HG02759 (cell line): ENCODE measurements at regions not wholly inside any gene's neighbourhood (a gene's known extent, or its start where the extent isn't known, plus 50 kb on each side); places are given as distances from the start of the nearest gene placed in this dataset.

Source experiments
- ATAC-seq: cut with Tn5 transposase; IDR thresholded peaks from one replicate; pipeline ENCODE4 v1.9.1; 2021; ENCODE audit warnings: mild to moderate bottlenecking, moderate library complexity; ENCODE audit not compliant: unreplicated experiment

DNA sequence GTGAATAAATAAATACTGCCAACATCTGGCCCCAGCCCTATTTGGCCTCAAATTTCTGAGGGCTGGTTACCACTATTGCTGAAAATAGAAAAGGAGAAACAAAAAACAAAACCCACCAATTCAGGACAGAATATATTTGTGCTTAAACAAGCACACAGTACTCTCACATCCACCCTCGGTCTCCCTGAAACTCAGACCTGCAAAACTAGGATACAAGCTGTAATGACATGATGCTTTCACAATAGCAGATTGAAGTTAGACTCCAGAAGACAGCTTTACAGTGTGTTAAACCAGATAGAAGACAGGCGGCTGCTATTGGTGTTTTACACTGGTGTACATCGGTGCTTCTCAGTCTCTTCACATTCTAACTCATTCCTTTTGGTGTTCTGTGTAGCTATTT is 214.9 kb upstream of the DMRT1 start:
- no peak for ATAC-seq

DNA sequence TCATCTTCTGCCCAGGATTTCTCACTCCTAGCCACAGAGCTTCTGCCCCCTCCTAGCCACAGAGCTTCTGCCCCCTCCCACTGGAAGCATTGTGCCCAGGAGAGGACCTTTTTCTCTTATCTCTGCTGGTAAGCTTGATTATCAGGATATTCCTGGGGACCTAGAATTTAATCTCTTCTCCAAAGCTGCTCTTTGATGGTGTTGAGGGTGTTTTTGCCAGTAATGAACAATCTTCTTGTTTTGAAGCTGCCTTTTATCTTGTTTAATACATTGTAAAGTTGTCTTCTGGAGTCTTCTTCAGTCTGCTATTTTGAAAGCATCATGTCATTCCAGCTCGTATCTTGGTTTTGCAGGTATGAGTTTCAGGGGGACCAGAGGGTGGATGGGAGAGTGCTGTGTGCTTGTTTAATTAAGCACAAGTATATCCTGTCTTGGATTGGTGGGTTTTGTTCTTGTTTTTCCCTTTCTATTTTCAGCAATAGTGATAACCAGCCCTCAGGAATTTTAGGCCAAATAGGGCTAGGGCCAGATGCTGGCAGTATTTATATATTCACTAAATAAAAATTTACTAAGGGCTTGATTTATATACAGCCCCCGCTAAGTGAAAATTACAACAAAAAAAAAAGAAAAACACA is 214.0 kb upstream of the DMRT1 start:
- no peak for ATAC-seq

DNA sequence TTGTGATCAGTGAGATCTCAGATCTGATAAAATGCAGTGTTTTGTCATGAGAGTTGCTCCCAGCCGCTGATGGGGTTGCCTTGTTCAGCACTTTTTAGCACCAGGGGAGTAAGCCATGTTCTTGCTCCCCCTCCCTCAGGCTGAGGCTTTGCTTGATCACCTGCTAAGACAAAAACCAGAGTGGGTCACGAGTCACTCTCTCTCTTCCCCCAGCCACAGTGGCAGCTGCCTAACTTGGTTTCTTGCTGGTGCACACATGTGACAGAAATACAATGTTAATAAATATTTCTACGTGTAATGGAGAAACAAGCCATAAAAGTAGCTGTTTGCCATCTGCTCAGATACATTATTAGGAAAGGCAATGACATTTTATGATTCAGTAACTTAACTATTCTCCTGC is 212.4 kb upstream of the DMRT1 start:
- ATAC-seq, result no peak

GRCh38 chr9:630817-631216 is 210.7 kb upstream of the DMRT1 start:
- no peak for ATAC-seq

GRCh38 chr9:631596-631995 is 209.9 kb upstream of the DMRT1 start:
- ATAC-seq, result no peak

DNA sequence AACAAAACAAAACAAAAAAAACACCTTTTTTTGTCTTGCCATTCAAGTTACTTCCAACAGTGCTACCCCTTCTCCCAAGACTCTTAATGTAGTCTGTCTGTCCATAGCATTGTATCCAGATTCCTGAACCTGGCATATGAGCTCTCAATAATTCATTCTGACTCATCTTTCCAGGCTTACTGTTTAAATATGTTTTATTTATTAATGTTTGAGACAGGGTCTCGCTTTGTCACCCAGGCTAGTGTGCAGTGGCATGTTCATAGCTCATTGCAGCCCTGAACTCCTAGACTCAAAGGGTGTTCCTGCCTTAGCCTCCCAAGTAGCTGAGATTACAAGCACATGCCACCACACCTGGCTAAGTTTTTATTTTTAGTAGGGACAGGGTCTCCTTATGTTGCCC is 208.0 kb upstream of the DMRT1 start:
- ATAC-seq, result no peak

DNA sequence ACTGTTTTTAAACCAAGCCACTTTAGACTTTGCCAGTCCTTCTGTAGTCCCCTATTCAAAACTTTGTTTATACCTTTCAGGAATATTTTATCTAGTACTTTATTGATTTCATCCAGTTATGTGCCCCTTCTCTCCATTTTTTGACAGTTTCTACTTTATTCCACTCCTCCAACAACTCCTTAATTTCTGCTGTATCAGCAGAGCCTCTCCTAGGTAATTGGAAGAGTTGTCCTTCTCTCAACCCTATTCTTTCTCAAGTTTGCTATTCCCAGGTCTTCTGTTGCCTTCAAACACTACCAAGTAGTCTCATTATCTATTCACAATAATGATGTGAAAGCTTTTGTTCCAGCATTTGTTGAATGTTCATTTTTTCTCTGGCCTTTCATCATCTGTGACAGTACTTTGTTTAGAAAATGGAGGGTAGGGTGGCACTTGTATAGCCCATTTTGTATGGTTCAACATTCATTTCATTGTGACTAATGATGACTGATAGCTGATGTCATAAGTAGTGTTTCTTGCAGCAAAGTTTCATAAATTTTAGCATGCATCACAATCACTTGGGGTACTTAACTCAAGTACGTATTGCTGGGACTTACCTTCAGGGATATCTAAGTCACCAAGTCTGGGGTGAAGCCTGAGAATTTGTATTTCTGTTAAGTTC is 204.4 kb upstream of the DMRT1 start:
- no peak for ATAC-seq

- ATAC-seq, result no peak
These were observed 203.3 kb upstream of the DMRT1 start for GRCh38 chr9:638152-638551.

DNA sequence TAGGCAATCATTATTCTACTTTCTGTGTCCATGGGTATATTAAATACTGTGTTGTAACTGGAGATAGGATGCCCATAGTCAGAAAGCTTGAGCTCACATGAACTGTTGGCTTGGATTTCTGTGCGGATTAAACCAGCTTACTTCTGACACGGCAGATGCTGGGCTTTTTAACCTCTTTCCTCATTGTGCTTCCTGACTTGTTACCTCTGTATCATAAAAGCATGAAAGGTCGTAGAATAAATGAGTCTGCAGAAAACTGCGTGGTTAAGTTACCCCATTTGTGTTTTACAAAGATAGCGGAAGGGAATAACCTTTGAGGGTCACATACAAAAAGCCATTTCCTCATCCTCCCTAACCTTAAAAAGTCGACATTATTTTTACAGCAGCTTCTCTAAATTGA is 199.5 kb upstream of the DMRT1 start:
- no peak for ATAC-seq

GRCh38 chr9:643966-644365 is 197.5 kb upstream of the DMRT1 start:
- no peak for ATAC-seq

DNA sequence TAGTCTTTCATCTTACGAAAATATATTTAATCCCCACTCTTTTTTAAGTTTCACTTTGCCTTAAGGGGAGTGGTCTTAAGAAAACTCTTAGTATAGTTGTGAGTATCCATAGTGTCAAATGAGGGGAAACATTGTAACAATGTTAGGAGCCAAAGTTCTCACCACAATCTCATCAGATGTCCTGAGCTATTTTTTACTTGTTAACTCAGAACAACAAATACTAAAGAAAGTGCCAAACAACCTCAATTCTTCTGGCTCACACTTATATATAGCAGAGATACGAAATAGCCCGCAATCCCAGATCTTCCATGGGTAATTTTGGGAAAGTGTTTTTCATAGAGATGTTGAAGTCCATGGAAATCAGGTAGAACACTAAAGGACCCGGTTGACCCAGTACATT is 194.0 kb upstream of the DMRT1 start:
- ATAC-seq, result no peak

- no peak for ATAC-seq
These were observed 192.1 kb upstream of the DMRT1 start for GRCh38 chr9:649128-650074.

DNA sequence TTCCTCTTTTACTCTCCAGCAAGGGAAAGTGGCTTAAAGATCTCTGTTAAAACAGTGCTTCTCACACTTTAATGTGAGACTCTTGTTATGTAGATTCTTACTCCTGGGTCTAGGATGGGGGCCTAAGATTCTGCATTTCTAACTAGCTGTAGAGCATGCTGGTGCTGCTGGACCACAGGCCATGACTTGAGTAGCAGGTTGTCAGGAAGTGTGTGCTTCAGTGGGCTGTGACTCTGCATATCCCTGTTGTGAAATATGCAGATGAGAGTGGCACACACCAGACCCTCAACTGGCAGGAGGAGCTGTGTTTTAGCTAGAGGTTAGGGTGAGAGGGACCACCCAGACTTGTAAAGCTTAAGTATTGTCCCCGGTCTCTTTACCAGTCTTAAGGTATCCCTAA is 191.1 kb upstream of the DMRT1 start:
- ATAC-seq, result no peak

- no peak for ATAC-seq
These were observed 190.1 kb upstream of the DMRT1 start for GRCh38 chr9:651371-651770.

GRCh38 chr9:652914-653313 is 188.6 kb upstream of the DMRT1 start:
- no peak for ATAC-seq

- no peak for ATAC-seq
These were observed 188.1 kb upstream of the DMRT1 start for GRCh38 chr9:653421-653820.

DNA sequence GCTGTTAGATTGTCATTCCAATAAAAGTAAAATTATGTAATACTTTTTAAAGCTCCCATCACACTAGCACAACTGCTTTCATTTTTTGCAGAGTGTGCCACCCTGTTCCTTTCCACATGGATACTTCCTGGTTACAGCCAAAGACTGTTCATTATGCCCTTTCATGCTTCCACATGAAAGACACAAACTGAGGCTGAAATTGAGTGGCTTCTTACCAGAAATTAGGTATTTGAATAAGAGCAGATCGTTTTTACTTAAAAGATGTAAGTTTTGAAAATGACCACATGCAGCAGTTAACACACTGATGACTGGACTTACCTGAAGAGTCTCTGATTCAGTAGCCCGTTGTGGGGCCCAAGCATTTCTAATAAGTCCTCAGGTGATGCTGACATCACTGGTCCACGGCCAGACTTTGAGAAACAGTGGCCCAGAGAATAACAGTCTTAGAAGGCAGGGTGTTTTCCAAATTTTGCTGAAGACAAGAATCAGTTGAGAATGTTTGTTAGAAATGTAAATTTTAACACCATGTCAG is 187.6 kb upstream of the DMRT1 start:
- no peak for ATAC-seq

DNA sequence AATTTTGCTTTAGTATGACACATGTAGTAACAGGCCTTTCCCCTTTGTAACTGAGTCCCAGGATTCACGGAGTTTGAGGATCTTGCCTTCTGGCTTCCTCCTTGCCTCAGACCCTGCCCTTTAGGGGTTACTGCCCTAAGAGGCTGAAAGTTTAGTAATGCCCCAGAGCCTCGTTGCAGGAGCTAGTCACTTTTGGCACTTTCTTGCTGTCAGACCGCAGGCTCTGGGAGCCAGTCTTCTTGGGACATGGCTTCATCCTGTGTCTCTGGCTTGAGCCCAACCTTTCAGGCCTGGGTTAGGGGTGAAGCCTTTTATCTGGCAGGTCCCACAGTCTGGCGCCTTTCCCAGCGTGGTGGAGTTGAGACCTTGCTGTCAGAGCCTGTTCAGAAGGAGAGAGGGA is 185.6 kb upstream of the DMRT1 start:
- ATAC-seq, result no peak

DNA sequence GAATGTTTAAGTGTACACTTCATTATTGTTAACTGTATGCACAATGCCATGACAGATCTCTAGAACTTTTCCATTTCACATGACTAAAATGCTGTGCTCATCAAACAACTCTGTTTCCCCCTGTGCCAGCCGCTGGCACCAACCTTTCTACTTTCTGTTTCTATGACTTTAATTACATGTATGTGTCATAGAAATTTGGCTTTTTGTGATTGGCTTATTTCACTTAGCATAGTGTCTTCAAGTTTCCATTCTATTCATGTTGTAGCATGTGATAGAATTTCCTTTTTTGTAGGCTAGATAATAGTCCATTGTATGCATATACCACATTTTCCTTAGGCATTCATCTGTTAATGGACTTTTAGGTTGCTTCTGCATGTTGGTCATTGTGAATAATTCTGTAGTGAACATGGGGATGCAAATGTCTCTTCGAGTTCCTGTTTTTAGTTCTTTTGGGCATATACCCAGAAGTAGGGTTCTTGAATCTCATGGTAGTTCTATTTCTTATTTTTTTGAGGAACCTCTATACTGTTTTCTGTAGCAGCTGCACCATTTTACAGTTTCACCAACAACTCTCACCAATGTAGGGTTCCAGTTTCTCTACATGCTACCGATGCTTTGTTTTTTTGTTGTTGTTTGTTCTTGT is 184.4 kb upstream of the DMRT1 start:
- no peak for ATAC-seq

DNA sequence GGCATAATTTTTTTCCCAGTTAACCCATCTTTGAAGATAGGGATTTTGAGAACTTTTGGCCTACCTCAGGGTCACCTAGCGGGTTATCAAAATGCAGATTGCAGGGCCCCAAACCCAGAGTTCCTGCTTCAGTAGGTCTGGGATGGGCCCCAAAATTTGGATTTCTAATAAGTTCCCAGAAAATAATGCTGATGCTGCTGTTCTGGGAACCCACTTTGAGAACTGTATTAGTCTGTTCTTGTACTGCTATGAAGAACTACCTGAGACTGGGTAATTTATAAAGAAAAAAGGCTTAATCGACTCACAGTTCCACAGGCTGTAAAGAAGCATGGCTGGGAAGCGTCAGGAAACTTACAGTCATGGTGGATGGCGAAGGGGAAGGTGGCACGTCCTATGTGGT is 182.2 kb upstream of the DMRT1 start:
- ATAC-seq, result no peak

DNA sequence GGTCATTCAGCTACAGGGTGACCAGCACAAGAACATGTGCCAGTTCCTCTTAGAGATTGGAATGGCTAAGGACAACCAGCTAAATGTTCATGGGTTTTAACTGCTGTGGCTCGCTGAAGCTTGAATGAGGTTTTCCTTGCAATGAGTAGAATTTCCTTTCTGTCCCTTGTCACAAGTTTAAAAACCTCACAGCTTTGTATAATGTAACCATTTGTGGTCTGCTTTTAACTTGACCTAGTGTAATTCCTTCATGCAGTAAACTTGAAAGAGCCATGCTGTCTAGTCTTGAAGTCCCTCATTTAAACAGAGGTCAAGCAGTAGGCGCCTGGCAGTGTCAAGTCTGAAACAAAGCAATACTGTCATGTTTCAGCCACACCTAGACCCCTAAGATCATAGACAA is 181.3 kb upstream of the DMRT1 start:
- ATAC-seq, result peak; percentile 59
